Mesothelial cell of epicardium (in vitro differentiated cells): ENCODE measurements at regions not wholly inside any gene's neighbourhood (a gene's known extent, or its start where the extent isn't known, plus 50 kb on each side); places are given as distances from the start of the nearest gene placed in this dataset.
"Not testable (repeated sequence)": the region's sequence is repeated elsewhere in the genome, so short reads cannot be mapped to it uniquely, and the experiment has no call there.

ENCODE experiments used
- DNase-seq, 2 experiments: peaks; one replicate each; pipeline ENCODE4 v3.0.0; 2021; ENCODE audit warnings: low spot score in 2 of 2; ENCODE audit not compliant: unreplicated experiment in 2 of 2
- H3K27ac Mint-ChIP-seq: 2 replicates; pipeline ENCODE4 v1.8.0; 2021; ENCODE audit warnings: mixed read lengths
- H3K27me3 Mint-ChIP-seq: 2 replicates; pipeline ENCODE4 v1.8.0; 2021; ENCODE audit warnings: low read depth, mixed read lengths
- H3K36me3 Mint-ChIP-seq: 2 replicates; pipeline ENCODE4 v1.8.0; 2021; ENCODE audit warnings: mixed read lengths
- H3K4me1 Mint-ChIP-seq: 2 replicates; pipeline ENCODE4 v1.8.0; 2021; ENCODE audit warnings: mixed read lengths
- H3K4me3 Mint-ChIP-seq: 2 replicates; pipeline ENCODE4 v1.8.0; 2021; ENCODE audit warnings: mild to moderate bottlenecking, moderate library complexity, mixed read lengths
- H3K9me3 Mint-ChIP-seq: 2 replicates; pipeline ENCODE4 v1.8.0; 2021; ENCODE audit warnings: mixed read lengths

GRCh38 chr10:87300163-87300562, 57.4 kb upstream of the NUTM2D start:
- not testable (repeated sequence) for H3K4me3 Mint-ChIP-seq, H3K9me3 Mint-ChIP-seq, DNase-seq, H3K4me1 Mint-ChIP-seq, H3K27me3 Mint-ChIP-seq, H3K36me3 Mint-ChIP-seq, H3K27ac Mint-ChIP-seq

DNA sequence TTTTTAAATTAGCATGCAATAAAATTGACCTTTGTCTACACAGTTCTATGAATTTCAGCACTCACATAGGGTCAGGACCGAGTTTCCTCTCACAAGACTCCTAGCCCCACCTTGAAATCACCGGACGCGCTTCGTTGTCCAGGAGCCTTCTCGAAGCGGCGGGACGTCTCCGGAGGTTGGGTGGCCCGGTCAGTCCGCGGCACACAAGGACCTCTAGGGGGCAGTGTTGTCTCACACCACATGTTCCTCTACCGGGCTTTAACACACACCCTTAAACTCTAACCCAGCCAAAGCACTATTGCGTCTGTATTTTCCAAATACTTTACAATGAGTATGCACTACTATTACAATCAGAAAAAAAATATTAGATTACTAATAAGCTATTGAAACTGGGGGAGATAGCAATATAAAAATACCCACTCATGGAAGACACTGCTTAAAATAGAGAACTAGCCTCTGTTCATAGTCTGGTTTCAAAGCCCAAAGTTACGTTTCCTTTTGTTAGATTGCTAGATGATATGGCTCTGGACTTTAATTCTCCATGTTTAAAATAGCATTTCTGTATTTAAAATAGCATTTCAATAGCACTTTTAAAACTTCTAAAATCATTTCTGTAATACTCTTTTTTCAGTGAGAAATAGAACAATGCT, 56.0 kb upstream of the NUTM2D start:
- not testable (repeated sequence) for H3K36me3 Mint-ChIP-seq, H3K27ac Mint-ChIP-seq, H3K4me1 Mint-ChIP-seq, H3K9me3 Mint-ChIP-seq, H3K4me3 Mint-ChIP-seq, H3K27me3 Mint-ChIP-seq
- peak; percentile 16 to 38 for DNase-seq

DNA sequence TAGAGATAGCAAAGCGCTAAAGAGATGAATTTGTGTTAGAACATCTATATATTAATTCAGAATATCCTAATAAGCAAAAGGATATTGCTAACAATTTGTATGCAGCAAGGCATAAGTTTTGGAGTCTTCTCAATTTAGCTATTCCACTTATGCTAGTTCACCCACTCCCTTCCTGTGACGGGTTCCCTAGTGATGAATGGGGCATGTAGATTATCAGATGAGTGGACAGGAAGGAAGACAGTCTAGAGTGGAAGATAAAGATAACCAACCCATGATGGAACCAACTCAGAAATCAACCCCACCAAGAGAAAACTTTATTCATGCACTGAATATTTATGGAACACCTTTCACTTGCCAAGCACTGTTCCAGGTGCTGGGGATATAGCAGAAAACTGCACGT, 55.4 kb upstream of the NUTM2D start:
- H3K4me3 Mint-ChIP-seq, H3K9me3 Mint-ChIP-seq, H3K36me3 Mint-ChIP-seq: not testable (repeated sequence)

GRCh38 chr10:87303707-87304106, 53.8 kb upstream of the NUTM2D start:
- H3K9me3 Mint-ChIP-seq, DNase-seq, H3K4me1 Mint-ChIP-seq, H3K27ac Mint-ChIP-seq, H3K36me3 Mint-ChIP-seq, H3K27me3 Mint-ChIP-seq, H3K4me3 Mint-ChIP-seq: not testable (repeated sequence)

More for the DNA sequence above, 55.4 kb upstream of the NUTM2D start:
- not testable (repeated sequence) for H3K27me3 Mint-ChIP-seq, H3K4me1 Mint-ChIP-seq, DNase-seq, H3K27ac Mint-ChIP-seq

GRCh38 chr10:87306681-87307080, 50.9 kb upstream of the NUTM2D start:
- not testable (repeated sequence) for H3K4me1 Mint-ChIP-seq, H3K27me3 Mint-ChIP-seq, H3K27ac Mint-ChIP-seq, H3K9me3 Mint-ChIP-seq, H3K4me3 Mint-ChIP-seq, DNase-seq, H3K36me3 Mint-ChIP-seq
